HUES64 (cell line): ENCODE measurements at regions not wholly inside any gene's neighbourhood (a gene's known extent, or its start where the extent isn't known, plus 50 kb on each side); places are given as distances from the start of the nearest gene placed in this dataset.

ENCODE experiments used
- H3K27ac ChIP-seq: 2 replicates; pipeline ENCODE4 v1.7.0; 2013; ENCODE audit warnings: low read depth, low read length, inconsistent platforms
- H3K27me3 ChIP-seq: 2 replicates; pipeline ENCODE4 v1.6.1; 2013; ENCODE audit warnings: mild to moderate bottlenecking, low read length; ENCODE audit not compliant: insufficient read depth
- H3K36me3 ChIP-seq: 2 replicates; pipeline ENCODE4 v1.6.1; 2013; ENCODE audit warnings: mild to moderate bottlenecking, low read length; ENCODE audit not compliant: insufficient read depth
- H3K4me1 ChIP-seq: 2 replicates; pipeline ENCODE4 v1.6.1; 2013; ENCODE audit warnings: mild to moderate bottlenecking, low read length, moderate library complexity; ENCODE audit not compliant: insufficient read depth
- H3K4me3 ChIP-seq: 2 replicates; pipeline ENCODE4 v1.5.1; 2013; ENCODE audit warnings: mild to moderate bottlenecking, low read length, moderate library complexity
- H3K9ac ChIP-seq: 2 replicates; pipeline ENCODE4 v1.6.1; 2013; ENCODE audit warnings: mild to moderate bottlenecking, low read depth, low read length
- H3K9me3 ChIP-seq: 2 replicates; pipeline ENCODE4 v1.6.1; 2013; ENCODE audit warnings: low read depth, low read length; ENCODE audit not compliant: insufficient read depth
- WGBS: fragments of 150-250, 120-280 bp; methylation state at CpG from one replicate; pipeline ENCODE4 v1.1.7; 2013; ENCODE audit warnings: missing lambda C conversion rate; 5-methylcytosine and 5-hydroxymethylcytosine counted together

DNA sequence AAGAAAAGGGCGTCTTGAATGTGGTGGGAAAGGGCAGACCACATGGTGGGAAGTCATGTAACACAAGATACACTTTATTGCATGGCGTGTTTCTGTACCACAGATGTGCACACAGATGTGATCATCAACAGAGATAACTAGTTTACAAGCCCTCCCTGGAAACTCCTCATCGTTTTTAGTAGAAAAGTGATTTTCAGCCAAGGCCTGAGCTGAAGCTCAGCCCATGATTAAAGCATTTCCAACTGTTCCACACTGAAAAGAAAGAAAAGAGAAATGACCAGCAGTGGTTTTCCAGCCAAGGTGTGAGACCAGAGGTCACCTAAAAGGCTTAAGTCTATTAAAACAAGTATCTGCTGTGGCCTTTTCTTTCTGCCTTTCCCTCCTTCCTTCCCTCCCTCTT, 463.9 kb upstream of the JAG1 start:
- no peaks in the 10 kb centered on the region for H3K4me1 ChIP-seq
- H3K9ac ChIP-seq = no peak overlapping the region
- no peaks in the 10 kb centered on the region for H3K9me3 ChIP-seq
- WGBS = 97% methylated on average over 3 of the region's 3 CpGs
- H3K36me3 ChIP-seq = no peaks in the 10 kb centered on the region
- H3K27ac ChIP-seq = no peak overlapping the region
- no peak overlapping the region for H3K4me3 ChIP-seq
- H3K27me3 ChIP-seq = no peaks in the 10 kb centered on the region

GRCh38 chr20:11140359-11140758, 466.6 kb upstream of the JAG1 start:
- Histone ChIP-seq H3K27ac (no peak overlapping the region), H3K4me1 (no peaks in the 10 kb centered on the region), H3K9ac (no peak overlapping the region), H3K4me3 (no peak overlapping the region), H3K9me3 (no peaks in the 10 kb centered on the region), H3K36me3 (no peaks in the 10 kb centered on the region), H3K27me3 (no peaks in the 10 kb centered on the region)
- WGBS = 91% methylated on average over 3 of the region's 3 CpGs

DNA sequence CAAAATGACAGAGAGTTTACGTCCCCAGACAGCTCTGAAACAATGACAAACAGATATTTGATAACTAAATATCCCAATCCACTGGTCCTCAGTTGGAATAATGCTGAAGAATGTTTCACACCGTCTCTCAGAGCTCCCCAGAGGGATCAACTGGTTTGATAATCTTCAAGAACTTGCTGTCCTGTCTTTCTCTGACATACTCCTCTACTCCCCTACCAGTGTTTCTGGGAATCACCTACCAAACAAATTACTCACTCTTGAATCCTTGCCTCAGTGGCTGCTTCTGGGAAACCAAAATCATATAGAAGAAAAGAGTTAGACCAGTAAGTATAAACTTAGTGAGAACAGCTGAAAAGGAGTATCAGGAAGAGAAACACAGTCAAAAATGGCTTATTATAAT, 469.7 kb upstream of the JAG1 start:
- 90% methylated on average over 2 of the region's 2 CpGs for WGBS
- no peaks in the 10 kb centered on the region for H3K36me3 ChIP-seq
- no peaks in the 10 kb centered on the region for H3K9me3 ChIP-seq
- no peaks in the 10 kb centered on the region for H3K27me3 ChIP-seq
- no peak overlapping the region for H3K27ac ChIP-seq
- no peak overlapping the region for H3K9ac ChIP-seq
- H3K4me1 ChIP-seq = no peaks in the 10 kb centered on the region
- H3K4me3 ChIP-seq = no peak overlapping the region

DNA sequence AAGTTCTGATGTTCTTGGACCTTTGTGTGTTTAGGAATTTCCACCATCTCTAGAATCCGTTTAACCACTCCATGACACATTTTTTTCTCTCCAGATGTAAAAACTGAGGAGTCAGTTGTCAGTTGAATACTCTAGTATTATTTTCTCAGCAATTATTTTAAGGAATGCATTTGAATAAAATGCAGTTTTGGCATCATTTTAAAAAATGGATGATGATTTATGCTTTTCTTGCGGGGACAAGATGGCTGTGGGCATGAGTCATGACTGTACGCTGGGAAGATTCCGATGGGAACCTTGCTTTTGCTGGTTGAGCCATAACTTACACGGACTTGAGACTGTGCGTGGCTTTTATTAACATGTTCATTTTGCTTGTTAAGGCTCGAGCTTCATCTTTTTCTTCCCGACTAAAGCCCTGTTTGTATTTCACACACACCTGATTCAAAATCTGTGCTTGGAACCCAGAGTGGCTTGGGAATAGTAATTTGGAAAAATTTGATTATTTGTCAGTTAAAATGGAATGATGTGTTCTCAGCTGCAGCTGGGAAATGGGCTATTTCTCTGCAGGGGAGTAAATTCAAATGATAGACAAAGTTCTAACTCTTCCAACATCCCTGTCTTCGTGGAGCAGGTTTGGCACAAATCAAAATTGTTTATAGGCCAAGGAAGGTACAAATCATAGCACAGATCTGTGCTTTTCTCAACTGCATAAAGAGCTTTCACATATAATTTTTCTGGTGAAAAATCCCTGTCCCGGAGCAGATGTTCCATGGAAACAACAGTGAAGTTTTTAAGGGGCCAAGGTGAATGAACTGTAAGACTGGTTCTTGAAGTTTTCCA, 470.5 kb upstream of the JAG1 start:
- Histone ChIP-seq H3K4me1 (no peaks in the 10 kb centered on the region), H3K9me3 (no peaks in the 10 kb centered on the region), H3K4me3 (no peak overlapping the region), H3K27me3 (no peaks in the 10 kb centered on the region), H3K36me3 (no peaks in the 10 kb centered on the region), H3K9ac (no peak overlapping the region), H3K27ac (no peak overlapping the region)
- 96% methylated on average over 9 of the region's 10 CpGs for WGBS

DNA sequence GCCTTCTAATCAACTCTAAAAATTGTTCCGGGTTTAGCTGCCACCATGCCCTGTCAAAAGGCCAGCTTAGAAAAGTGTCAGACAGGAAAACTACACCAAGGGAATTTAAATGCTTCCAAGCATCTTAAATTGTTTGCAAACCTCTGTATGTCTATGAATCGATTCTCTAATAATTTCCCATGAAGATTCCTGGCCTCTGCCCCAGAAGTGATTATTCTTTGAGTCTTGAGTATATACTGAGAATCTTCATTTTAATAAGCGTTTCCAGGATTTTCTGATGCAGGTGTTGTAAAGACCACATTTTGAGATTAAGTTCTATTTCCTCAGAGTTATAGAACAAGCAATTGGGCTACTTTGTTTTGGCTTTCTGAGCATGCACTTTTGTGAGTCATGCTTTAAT, 471.8 kb upstream of the JAG1 start:
- no peaks in the 10 kb centered on the region for H3K36me3 ChIP-seq
- H3K4me1 ChIP-seq = no peaks in the 10 kb centered on the region
- 100% methylated on average over 3 of the region's 3 CpGs for WGBS
- no peaks in the 10 kb centered on the region for H3K27me3 ChIP-seq
- H3K9ac ChIP-seq = no peak overlapping the region
- H3K27ac ChIP-seq = no peak overlapping the region
- H3K9me3 ChIP-seq = no peaks in the 10 kb centered on the region
- no peak overlapping the region for H3K4me3 ChIP-seq

DNA sequence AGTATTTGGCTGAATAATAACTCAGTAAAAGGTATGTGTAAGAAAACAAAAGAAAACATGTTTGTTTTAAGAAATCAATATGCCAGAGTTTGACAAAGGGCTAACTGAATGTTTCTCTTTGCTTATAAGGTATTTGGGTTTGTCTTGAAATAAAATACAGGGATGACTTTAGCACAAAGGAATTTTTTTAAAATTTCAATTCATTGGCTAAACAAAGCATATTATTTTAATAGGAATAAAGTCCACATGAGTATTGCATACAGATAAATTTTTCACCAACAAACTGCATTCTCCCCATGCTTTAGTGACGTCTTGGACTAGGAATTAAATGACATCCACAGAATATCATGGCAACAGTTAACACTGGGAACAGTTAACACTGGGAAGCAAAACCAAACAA, 480.0 kb upstream of the JAG1 start:
- WGBS = 94% methylated on average over 1 of the region's 1 CpG
- Histone ChIP-seq H3K27ac (no peak overlapping the region), H3K4me3 (no peak overlapping the region), H3K36me3 (no peaks in the 10 kb centered on the region), H3K4me1 (no peaks in the 10 kb centered on the region), H3K9me3 (no peaks in the 10 kb centered on the region), H3K9ac (no peak overlapping the region), H3K27me3 (no peaks in the 10 kb centered on the region)

DNA sequence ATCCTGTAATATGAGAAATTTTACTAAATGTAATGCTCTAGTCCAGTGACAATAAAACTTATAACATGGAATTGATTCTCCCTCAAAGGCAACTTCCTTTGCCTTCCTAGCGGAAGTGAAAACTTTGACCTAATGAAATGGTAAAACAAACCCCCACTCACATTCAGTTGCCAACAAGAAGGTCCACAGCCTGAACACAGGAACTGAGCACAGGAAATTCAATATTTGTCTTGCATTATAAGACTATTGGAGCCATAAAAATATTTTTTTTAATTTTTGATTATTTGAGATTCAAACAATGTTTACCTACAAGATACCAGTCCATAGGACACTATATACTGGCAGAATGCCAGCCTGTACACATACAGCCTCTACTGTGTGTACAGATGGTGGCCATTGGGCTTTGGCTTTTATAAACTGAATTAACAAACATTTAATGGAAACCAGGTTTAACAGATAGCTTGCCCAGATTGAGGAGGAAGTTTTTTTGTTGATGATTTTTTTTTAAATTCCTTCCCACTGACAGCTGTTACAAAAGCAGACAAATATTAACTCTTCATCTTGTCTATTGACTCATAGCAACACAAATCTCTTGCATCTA, 481.5 kb upstream of the JAG1 start:
- H3K9me3 ChIP-seq = no peaks in the 10 kb centered on the region
- H3K27me3 ChIP-seq = no peaks in the 10 kb centered on the region
- 97% methylated on average over 1 of the region's 1 CpG for WGBS
- H3K4me3 ChIP-seq = no peak overlapping the region
- H3K27ac ChIP-seq = no peak overlapping the region
- H3K9ac ChIP-seq = no peak overlapping the region
- no peaks in the 10 kb centered on the region for H3K4me1 ChIP-seq
- no peaks in the 10 kb centered on the region for H3K36me3 ChIP-seq

DNA sequence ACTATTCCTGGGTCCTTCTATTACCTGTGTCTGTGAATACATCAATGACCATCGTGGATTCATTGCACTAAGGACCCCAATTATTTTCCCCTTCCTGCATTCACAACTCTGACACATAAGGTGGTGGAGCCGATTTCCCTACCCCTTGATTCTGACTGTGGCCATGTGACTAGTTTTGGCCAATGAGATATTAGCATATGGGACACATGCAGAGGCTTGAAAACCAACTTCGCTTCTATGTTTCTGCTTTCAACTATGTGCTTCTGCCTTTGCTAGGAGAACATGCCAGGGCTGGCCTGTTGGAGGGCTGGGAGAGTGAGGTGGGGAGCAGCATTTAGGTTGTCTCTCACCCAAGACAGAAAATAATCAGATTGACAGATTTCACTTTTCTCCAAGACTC, 483.1 kb upstream of the JAG1 start:
- no peaks in the 10 kb centered on the region for H3K36me3 ChIP-seq
- H3K27me3 ChIP-seq = no peaks in the 10 kb centered on the region
- no peaks in the 10 kb centered on the region for H3K4me1 ChIP-seq
- H3K9ac ChIP-seq = no peak overlapping the region
- no peak overlapping the region for H3K4me3 ChIP-seq
- no peak overlapping the region for H3K27ac ChIP-seq
- H3K9me3 ChIP-seq = no peaks in the 10 kb centered on the region
- 93% methylated on average over 3 of the region's 3 CpGs for WGBS

DNA sequence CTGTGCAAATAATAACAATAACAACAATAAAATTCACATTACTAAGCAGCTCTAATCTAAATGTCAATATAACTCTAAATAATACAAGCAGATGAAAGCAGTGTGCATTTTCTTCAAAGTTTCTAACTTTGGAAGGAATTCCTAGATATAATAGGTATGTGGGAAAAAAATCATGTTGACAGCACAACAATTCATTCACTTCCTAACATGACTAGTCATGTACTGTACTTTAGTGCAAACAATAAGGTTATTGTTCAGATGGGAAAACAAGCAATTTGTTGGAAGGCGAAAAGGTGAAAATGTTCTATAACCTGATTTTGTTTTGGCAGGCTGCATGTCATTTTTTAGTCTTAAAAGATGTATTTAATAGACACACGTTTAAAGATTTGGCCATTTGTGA, 484.3 kb upstream of the JAG1 start:
- H3K27ac ChIP-seq = no peak overlapping the region
- H3K9me3 ChIP-seq = no peaks in the 10 kb centered on the region
- no peaks in the 10 kb centered on the region for H3K27me3 ChIP-seq
- no peak overlapping the region for H3K9ac ChIP-seq
- H3K36me3 ChIP-seq = no peaks in the 10 kb centered on the region
- H3K4me1 ChIP-seq = no peaks in the 10 kb centered on the region
- 87% methylated on average over 2 of the region's 2 CpGs for WGBS
- H3K4me3 ChIP-seq = no peak overlapping the region

GRCh38 chr20:11158589-11158988, 484.8 kb upstream of the JAG1 start:
- Histone ChIP-seq H3K27ac (no peak overlapping the region), H3K9me3 (no peaks in the 10 kb centered on the region), H3K27me3 (no peaks in the 10 kb centered on the region), H3K4me1 (no peaks in the 10 kb centered on the region), H3K9ac (no peak overlapping the region), H3K4me3 (no peak overlapping the region), H3K36me3 (no peaks in the 10 kb centered on the region)
- 97% methylated on average over 2 of the region's 2 CpGs for WGBS

DNA sequence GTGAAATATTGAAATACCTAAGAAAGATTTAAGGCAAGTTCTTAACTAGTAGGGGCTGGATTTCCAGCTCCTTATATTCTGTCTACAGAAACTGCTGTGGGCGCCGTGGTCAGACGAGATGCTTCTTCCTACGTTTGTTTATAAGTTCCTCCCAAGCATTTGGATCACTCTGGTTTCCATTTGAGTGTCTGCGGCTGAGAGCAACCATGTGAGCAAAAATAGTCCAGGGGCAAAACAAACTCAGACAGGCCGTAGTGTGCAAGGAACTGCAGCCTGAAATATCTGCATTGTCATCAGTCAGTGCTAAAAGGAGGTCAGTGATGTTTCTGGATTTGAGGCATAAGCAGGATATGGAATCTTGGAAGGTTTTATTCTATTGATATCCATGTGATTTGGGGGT, 485.9 kb upstream of the JAG1 start:
- no peak overlapping the region for H3K4me3 ChIP-seq
- H3K9me3 ChIP-seq = no peaks in the 10 kb centered on the region
- no peaks in the 10 kb centered on the region for H3K36me3 ChIP-seq
- no peak overlapping the region for H3K27ac ChIP-seq
- H3K4me1 ChIP-seq = no peaks in the 10 kb centered on the region
- H3K9ac ChIP-seq = no peak overlapping the region
- H3K27me3 ChIP-seq = no peaks in the 10 kb centered on the region
- 81% methylated on average over 6 of the region's 6 CpGs for WGBS
